ENCODE measurements at regions not wholly inside any gene's neighbourhood (a gene's known extent, or its start where the extent isn't known, plus 50 kb on each side); places are given as distances from the start of the nearest gene placed in this dataset.
A peak's percentile ranks its signal among the peaks of the same experiment; 100 is the strongest.

- Histone ChIP-seq H3K36me3 (ENCODE audit: insufficient read depth, low read length) (no peaks in the 10 kb centered on the region), H2AFZ (ENCODE audit: low read depth, low read length) (no peak overlapping the region), H3K4me1 (ENCODE audit: insufficient read depth, low read length) (no peaks in the 10 kb centered on the region), H3K27me3 (ENCODE audit: insufficient read depth, low read length) (no peaks in the 10 kb centered on the region), H3K9me3 (ENCODE audit: low read length) (no peaks in the 10 kb centered on the region), H3K4me3 (ENCODE audit: low read length) (no peak overlapping the region)
Observed at GRCh38 chr4:126455865-126456264, 1141.1 kb downstream of the FAT4 start.

DNA sequence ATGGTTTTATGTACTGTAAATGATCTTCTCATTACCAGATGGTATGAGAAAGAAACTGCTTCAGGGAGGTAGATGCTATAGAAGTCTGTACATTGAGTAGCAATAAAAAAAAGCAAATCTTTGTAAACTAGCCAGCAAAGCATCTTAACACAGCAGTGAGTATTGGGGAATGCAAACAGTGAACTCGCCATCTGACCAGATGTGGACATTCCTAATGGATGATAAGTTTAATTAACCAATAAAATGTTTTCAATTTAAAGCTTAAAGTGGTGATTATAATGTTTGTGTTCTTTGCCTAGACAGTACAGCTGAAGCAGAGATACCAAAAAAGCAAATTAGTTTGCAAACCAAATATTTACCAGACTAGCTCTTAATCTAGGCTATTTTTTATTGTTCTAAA is 1144.2 kb downstream of the FAT4 start:
- Histone ChIP-seq H3K4me1 (ENCODE audit: insufficient read depth, low read length) (no peaks in the 10 kb centered on the region), H2AFZ (ENCODE audit: low read depth, low read length) (no peak overlapping the region), H3K9me3 (ENCODE audit: low read length) (no peaks in the 10 kb centered on the region), H3K4me3 (ENCODE audit: low read length) (no peak overlapping the region), H3K36me3 (ENCODE audit: insufficient read depth, low read length) (no peaks in the 10 kb centered on the region), H3K27me3 (ENCODE audit: insufficient read depth, low read length) (no peaks in the 10 kb centered on the region)

DNA sequence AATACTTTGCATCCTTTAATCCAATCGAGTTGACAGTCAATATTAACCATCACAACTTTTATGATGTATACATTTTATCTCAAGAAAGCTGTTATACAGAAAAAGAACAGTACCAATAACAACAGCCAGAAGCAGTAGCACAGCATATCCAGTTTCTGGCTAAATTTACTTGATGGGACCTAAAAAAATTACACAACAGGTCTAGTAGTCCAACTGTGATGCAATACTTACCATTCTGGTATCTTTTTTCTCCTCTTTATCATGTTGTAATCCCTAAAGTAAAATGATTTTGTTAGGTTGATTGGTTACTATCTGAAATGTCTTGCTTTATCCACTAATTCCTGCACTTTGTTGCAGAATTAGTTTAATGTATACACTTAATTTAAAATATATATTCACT is 1150.6 kb downstream of the FAT4 start:
- Histone ChIP-seq H2AFZ (ENCODE audit: low read depth, low read length) (no peak overlapping the region), H3K9me3 (ENCODE audit: low read length) (peaks cover 2% of the 10 kb centered on the region), H3K4me3 (ENCODE audit: low read length) (no peak overlapping the region), H3K4me1 (ENCODE audit: insufficient read depth, low read length) (no peaks in the 10 kb centered on the region), H3K27me3 (ENCODE audit: insufficient read depth, low read length) (no peaks in the 10 kb centered on the region), H3K36me3 (ENCODE audit: insufficient read depth, low read length) (no peaks in the 10 kb centered on the region)

GRCh38 chr4:126466848-126467247 is 1152.1 kb downstream of the FAT4 start:
- Histone ChIP-seq H3K4me1 (ENCODE audit: insufficient read depth, low read length) (no peaks in the 10 kb centered on the region), H3K36me3 (ENCODE audit: insufficient read depth, low read length) (no peaks in the 10 kb centered on the region), H3K27me3 (ENCODE audit: insufficient read depth, low read length) (no peaks in the 10 kb centered on the region), H2AFZ (ENCODE audit: low read depth, low read length) (no peak overlapping the region), H3K4me3 (ENCODE audit: low read length) (no peak overlapping the region), H3K9me3 (ENCODE audit: low read length) (peaks cover 2% of the 10 kb centered on the region)

- Histone ChIP-seq H3K4me3 (ENCODE audit: low read length) (no peak overlapping the region), H3K36me3 (ENCODE audit: insufficient read depth, low read length) (no peaks in the 10 kb centered on the region), H3K9me3 (ENCODE audit: low read length) (peaks cover 2% of the 10 kb centered on the region), H3K4me1 (ENCODE audit: insufficient read depth, low read length) (no peaks in the 10 kb centered on the region), H3K27me3 (ENCODE audit: insufficient read depth, low read length) (no peaks in the 10 kb centered on the region), H2AFZ (ENCODE audit: low read depth, low read length) (no peak overlapping the region)
Observed at GRCh38 chr4:126468144-126468543, 1153.4 kb downstream of the FAT4 start.

DNA sequence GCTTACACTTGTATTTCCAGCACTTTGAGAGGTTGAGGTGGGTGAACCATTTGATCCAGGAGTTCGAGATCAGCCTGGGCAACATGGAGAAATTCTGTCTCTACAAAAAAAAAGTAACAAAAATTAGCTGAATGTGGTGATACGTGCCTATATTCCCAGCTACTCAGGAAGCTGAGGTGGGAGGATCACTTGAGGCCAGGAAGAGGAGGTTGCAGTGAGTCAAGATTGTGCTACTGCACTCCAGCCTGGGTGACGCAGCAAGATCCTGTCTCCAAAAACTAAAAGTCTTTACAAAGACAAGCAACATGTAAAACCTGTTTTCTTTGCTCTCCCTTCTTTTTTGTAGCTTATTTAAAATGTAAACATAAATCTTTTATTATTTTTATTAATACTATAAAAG is 1156.1 kb downstream of the FAT4 start:
- H2AFZ ChIP-seq (ENCODE audit: low read depth, low read length), result no peak overlapping the region
- H3K9me3 ChIP-seq (ENCODE audit: low read length), result peaks cover 2% of the 10 kb centered on the region
- H3K4me1 ChIP-seq (ENCODE audit: insufficient read depth, low read length), result no peaks in the 10 kb centered on the region
- H3K4me3 ChIP-seq (ENCODE audit: low read length), result no peak overlapping the region
- no peaks in the 10 kb centered on the region for H3K27me3 ChIP-seq (ENCODE audit: insufficient read depth, low read length)
- no peaks in the 10 kb centered on the region for H3K36me3 ChIP-seq (ENCODE audit: insufficient read depth, low read length)

- H3K9me3 ChIP-seq (ENCODE audit: low read length), result peaks cover 5% of the 10 kb centered on the region
- H2AFZ ChIP-seq (ENCODE audit: low read depth, low read length), result no peak overlapping the region
- H3K36me3 ChIP-seq (ENCODE audit: insufficient read depth, low read length), result no peaks in the 10 kb centered on the region
- no peaks in the 10 kb centered on the region for H3K4me1 ChIP-seq (ENCODE audit: insufficient read depth, low read length)
- H3K4me3 ChIP-seq (ENCODE audit: low read length), result no peak overlapping the region
- no peaks in the 10 kb centered on the region for H3K27me3 ChIP-seq (ENCODE audit: insufficient read depth, low read length)
Observed at GRCh38 chr4:126475730-126476129, 1157.0 kb upstream of the INTU start.

DNA sequence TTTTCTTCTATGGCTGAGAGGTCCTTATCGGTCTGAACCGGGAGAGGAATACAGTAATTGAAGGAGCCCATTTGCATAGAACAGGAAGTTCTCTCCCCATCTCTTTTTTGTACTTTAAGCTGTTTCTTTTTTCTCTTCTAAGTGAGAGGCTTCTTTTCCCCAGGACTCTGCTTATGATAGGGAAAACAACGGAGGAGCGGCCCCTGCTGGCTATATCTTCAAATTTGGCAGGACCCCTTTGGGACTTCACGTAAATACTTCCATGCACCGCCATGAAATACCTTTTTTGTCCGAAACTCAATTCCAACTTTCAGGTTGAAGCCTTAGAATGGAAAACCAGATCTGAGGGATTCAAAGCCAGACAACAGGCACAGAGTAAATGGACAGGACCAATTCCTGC is 1153.0 kb upstream of the INTU start:
- no peaks in the 10 kb centered on the region for H3K4me1 ChIP-seq (ENCODE audit: insufficient read depth, low read length)
- peaks cover 5% of the 10 kb centered on the region for H3K9me3 ChIP-seq (ENCODE audit: low read length)
- H3K36me3 ChIP-seq (ENCODE audit: insufficient read depth, low read length), result no peaks in the 10 kb centered on the region
- H3K27me3 ChIP-seq (ENCODE audit: insufficient read depth, low read length), result no peaks in the 10 kb centered on the region
- H3K4me3 ChIP-seq (ENCODE audit: low read length), result no peak overlapping the region
- no peak overlapping the region for H2AFZ ChIP-seq (ENCODE audit: low read depth, low read length)

- no peaks in the 10 kb centered on the region for H3K4me1 ChIP-seq (ENCODE audit: insufficient read depth, low read length)
- no peaks in the 10 kb centered on the region for H3K36me3 ChIP-seq (ENCODE audit: insufficient read depth, low read length)
- H3K4me3 ChIP-seq (ENCODE audit: low read length), result no peak overlapping the region
- no peak overlapping the region for H2AFZ ChIP-seq (ENCODE audit: low read depth, low read length)
- H3K27me3 ChIP-seq (ENCODE audit: insufficient read depth, low read length), result no peaks in the 10 kb centered on the region
- peaks cover 5% of the 10 kb centered on the region for H3K9me3 ChIP-seq (ENCODE audit: low read length)
Observed at GRCh38 chr4:126482311-126482710, 1150.4 kb upstream of the INTU start.

DNA sequence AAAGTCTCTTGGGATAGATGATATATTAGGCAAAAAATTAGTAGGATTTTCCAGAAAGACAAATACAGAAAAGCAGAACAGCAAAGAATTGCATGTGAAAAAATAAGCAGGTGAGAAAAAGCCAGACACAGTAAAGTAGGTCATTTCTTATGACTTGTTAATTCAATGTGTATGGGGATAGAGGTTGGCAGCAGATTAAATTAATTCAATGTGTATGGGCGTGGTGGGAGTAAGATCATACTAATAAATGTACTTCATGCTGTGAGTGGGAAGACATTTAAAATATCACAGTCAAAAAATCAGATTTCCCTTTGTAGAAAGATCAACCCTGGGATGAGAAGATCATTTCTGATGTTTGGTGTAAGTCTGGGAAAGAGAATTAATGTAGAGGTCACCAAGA is 1146.4 kb upstream of the INTU start:
- H2AFZ ChIP-seq (ENCODE audit: low read depth, low read length), result no peak overlapping the region
- no peaks in the 10 kb centered on the region for H3K36me3 ChIP-seq (ENCODE audit: insufficient read depth, low read length)
- H3K9me3 ChIP-seq (ENCODE audit: low read length), result no peaks in the 10 kb centered on the region
- no peak overlapping the region for H3K4me3 ChIP-seq (ENCODE audit: low read length)
- no peaks in the 10 kb centered on the region for H3K4me1 ChIP-seq (ENCODE audit: insufficient read depth, low read length)
- H3K27me3 ChIP-seq (ENCODE audit: insufficient read depth, low read length), result no peaks in the 10 kb centered on the region

GRCh38 chr4:126489826-126490463 is 1142.8 kb upstream of the INTU start:
- no peaks in the 10 kb centered on the region for H3K27me3 ChIP-seq (ENCODE audit: insufficient read depth, low read length)
- no peak overlapping the region for H3K4me3 ChIP-seq (ENCODE audit: low read length)
- H2AFZ ChIP-seq (ENCODE audit: low read depth, low read length), result no peak overlapping the region
- no peaks in the 10 kb centered on the region for H3K4me1 ChIP-seq (ENCODE audit: insufficient read depth, low read length)
- H3K36me3 ChIP-seq (ENCODE audit: insufficient read depth, low read length), result no peaks in the 10 kb centered on the region
- no peaks in the 10 kb centered on the region for H3K9me3 ChIP-seq (ENCODE audit: low read length)

DNA sequence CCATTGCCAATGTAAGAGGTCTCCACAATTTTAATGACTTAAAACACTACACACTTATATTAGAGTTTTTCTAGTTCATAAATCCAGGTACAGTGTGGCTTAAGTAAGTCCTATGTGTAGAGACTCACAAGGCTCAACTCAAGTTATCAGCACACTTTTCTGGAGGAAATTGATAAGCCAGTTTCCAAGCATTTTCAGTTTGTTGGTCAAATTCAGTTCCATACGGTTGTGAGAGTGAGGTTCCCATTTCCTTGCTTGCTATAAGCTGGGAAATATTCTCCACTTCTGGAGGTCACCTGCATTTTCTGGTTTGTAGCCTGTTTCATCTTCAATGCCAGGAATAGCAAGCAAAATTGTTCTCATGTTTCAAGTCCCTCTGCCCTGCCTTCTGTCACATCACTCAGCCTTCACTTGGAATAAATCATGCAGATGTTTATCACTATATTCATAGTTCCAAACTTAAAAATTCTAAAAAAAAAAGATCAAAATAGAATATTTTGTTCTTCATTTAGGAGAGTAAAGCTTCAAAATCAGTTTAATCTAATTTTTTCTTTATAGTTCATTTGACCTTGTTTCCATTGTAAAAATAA is 1137.5 kb upstream of the INTU start:
- H3K27me3 ChIP-seq (ENCODE audit: insufficient read depth, low read length), result no peaks in the 10 kb centered on the region
- no peaks in the 10 kb centered on the region for H3K4me1 ChIP-seq (ENCODE audit: insufficient read depth, low read length)
- H3K9me3 ChIP-seq (ENCODE audit: low read length), result no peaks in the 10 kb centered on the region
- no peak overlapping the region for H3K4me3 ChIP-seq (ENCODE audit: low read length)
- no peaks in the 10 kb centered on the region for H3K36me3 ChIP-seq (ENCODE audit: insufficient read depth, low read length)
- no peak overlapping the region for H2AFZ ChIP-seq (ENCODE audit: low read depth, low read length)

- Histone ChIP-seq H3K36me3 (ENCODE audit: insufficient read depth, low read length) (no peaks in the 10 kb centered on the region), H3K27me3 (ENCODE audit: insufficient read depth, low read length) (no peaks in the 10 kb centered on the region), H3K4me1 (ENCODE audit: insufficient read depth, low read length) (no peaks in the 10 kb centered on the region), H3K4me3 (ENCODE audit: low read length) (no peak overlapping the region), H2AFZ (ENCODE audit: low read depth, low read length) (no peak overlapping the region), H3K9me3 (ENCODE audit: low read length) (no peaks in the 10 kb centered on the region)
Observed at GRCh38 chr4:126512979-126513378, 1119.8 kb upstream of the INTU start.

DNA sequence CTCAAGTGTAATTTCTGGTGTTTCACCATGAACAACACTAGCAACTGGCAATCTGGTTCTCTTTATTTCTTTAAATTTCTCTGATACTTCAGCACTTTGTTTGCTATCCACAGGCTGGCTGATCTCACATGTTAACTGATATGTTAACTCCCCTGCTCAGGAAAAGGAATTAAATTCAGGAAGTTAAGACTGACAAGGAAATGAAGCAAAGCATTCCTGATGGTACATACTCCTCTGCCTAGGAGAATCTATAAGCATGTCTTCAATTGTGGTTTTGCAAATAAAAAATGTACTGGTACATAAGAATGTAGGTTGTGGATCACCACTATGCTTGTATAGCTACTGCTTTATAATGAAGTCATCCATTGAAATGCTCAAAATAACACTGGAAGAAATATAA is 1119.2 kb upstream of the INTU start:
- H3K4me1 ChIP-seq (ENCODE audit: insufficient read depth, low read length), result no peaks in the 10 kb centered on the region
- no peaks in the 10 kb centered on the region for H3K27me3 ChIP-seq (ENCODE audit: insufficient read depth, low read length)
- H3K36me3 ChIP-seq (ENCODE audit: insufficient read depth, low read length), result no peaks in the 10 kb centered on the region
- peak overlapping the region; percentile 83 for H2AFZ ChIP-seq (ENCODE audit: low read depth, low read length)
- H3K9me3 ChIP-seq (ENCODE audit: low read length), result no peaks in the 10 kb centered on the region
- H3K4me3 ChIP-seq (ENCODE audit: low read length), result no peak overlapping the region

Measured in neuron (in vitro differentiated cells).